OCI-LY7 (cell line): ENCODE measurements at regions not wholly inside any gene's neighbourhood (a gene's known extent, or its start where the extent isn't known, plus 50 kb on each side); places are given as distances from the start of the nearest gene placed in this dataset.

Source experiments
- BruUV-seq: library from RNA; stranded (reverse); fragments of 400-500 nt; replicated peaks from 2 replicates; lab custom pipeline; 2021; lab: Mats Ljungman, UMichigan
- CTCF ChIA-PET: fragments of 300-600 bp; sonication (Branson Sonifier 250); formaldehyde crosslinking; loops from one replicate; lab custom pipeline; 2022; ENCODE audit warnings: antibody characterized with exemption; ENCODE audit not compliant: unreplicated experiment; lab: Charles Lee
- POLR2A ChIA-PET: fragments of 300-600 bp; sonication (Branson Sonifier 250); formaldehyde crosslinking; loops from one replicate; lab custom pipeline; 2022; ENCODE audit warnings: antibody characterized with exemption; lab: Charles Lee
- DNase-seq: peaks from one replicate; pipeline ENCODE4 v3.0.0-alpha.2; 2015; ENCODE audit warnings: low spot score
- H2AFZ ChIP-seq: fragments of 200-600 bp; sonication (generic), shearing (Covaris generic); 2 replicates; pipeline ENCODE4 v1.6.1; 2014; ENCODE audit warnings: mild to moderate bottlenecking, antibody characterized with exemption, low read length, moderate library complexity
- H3K27ac ChIP-seq: fragments of 200-600 bp; sonication (generic); 2 replicates; pipeline ENCODE4 v1.5.1; 2014; ENCODE audit warnings: mixed run types, low read depth, mild to moderate bottlenecking, moderate library complexity, low read length, inconsistent platforms; ENCODE audit not compliant: poor library complexity, severe bottlenecking
- H3K36me3 ChIP-seq: fragments of 200-600 bp; sonication (generic); 2 replicates; pipeline ENCODE4 v1.6.1; 2014; ENCODE audit warnings: mild to moderate bottlenecking, antibody characterized with exemption, low read length, moderate library complexity, mixed read lengths; ENCODE audit not compliant: insufficient read depth
- H3K4me1 ChIP-seq: fragments of 200-600 bp; sonication (generic); 2 replicates; pipeline ENCODE4 v1.5.1; 2014; ENCODE audit warnings: mild to moderate bottlenecking, low read length; ENCODE audit not compliant: insufficient read depth, poor library complexity, severe bottlenecking
- H3K4me2 ChIP-seq: fragments of 200-600 bp; sonication (generic); 2 replicates; pipeline ENCODE4 v1.6.1; 2014; ENCODE audit warnings: mild to moderate bottlenecking, low read length
- H3K4me3 ChIP-seq: fragments of 200-600 bp; sonication (generic); 2 replicates; pipeline ENCODE4 v1.5.1; 2014; ENCODE audit warnings: mild to moderate bottlenecking, low read depth, low read length; ENCODE audit not compliant: poor library complexity, severe bottlenecking
- H3K79me2 ChIP-seq: fragments of 200-600 bp; sonication (generic); 2 replicates; pipeline ENCODE4 v1.6.1; 2016; ENCODE audit warnings: low read depth, mild to moderate bottlenecking, low read length, moderate library complexity, mixed read lengths; ENCODE audit not compliant: insufficient read depth
- H3K9me2 ChIP-seq: fragments of 200-600 bp; sonication (generic); 2 replicates; pipeline ENCODE4 v1.6.1; 2016; ENCODE audit warnings: mild to moderate bottlenecking, low read length, mixed read lengths; ENCODE audit not compliant: insufficient read depth
- H3K9me3 ChIP-seq: fragments of 200-600 bp; sonication (generic); 2 replicates; pipeline ENCODE4 v1.6.1; 2014; ENCODE audit warnings: mild to moderate bottlenecking, mixed run types, low read length, mixed read lengths
- H4K20me1 ChIP-seq: fragments of 200-600 bp; sonication (generic); 2 replicates; pipeline ENCODE4 v1.6.1; 2014; ENCODE audit warnings: mild to moderate bottlenecking, antibody characterized with exemption, low read length, moderate library complexity, mixed read lengths; ENCODE audit not compliant: insufficient read depth
- EZH2phosphoT487 ChIP-seq: fragments of 200-600 bp; sonication (generic); IDR thresholded peaks from 2 replicates; pipeline ENCODE4 v1.6.1; 2018; ENCODE audit warnings: low read depth, borderline replicate concordance, mild to moderate bottlenecking, mixed run types, antibody characterized with exemption, low read length, moderate library complexity, mixed read lengths
- intact Hi-C: fragments of 100-400 bp; cut with micrococcal nuclease; formaldehyde crosslinking; loops from one replicate; pipeline ENCODE4 v1.10.0; 2022; ENCODE audit not compliant: unreplicated experiment
- TF ChIP-seq, protein P1 (sequence below): fragments of 200-600 bp; sonication (generic); conservative IDR thresholded peaks from 2 replicates; pipeline ENCODE4 v1.5.1; 2014; ENCODE audit warnings: mild to moderate bottlenecking, antibody characterized with exemption, low read length, moderate library complexity, mixed read lengths

DNA sequence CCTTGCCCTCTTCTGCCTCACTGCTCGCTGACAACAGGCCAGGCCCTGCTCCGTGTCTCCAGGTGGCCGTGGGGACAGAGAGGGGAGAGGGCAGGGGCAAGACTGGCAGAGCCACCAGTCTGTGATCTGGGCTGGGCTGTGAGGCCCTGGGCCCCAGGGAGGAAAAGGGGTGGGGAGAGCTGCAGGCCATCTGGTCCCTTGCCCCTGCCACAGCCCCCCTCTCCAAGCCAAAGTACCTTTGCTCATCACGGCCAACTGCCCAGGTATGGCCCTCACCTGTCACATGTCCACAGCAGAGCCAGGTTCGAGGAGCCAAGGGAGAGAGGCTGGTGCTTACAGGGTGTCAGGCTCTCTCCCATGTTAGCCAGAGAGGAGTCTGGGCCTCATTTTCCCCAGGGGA is 91.4 kb upstream of the LHX1 start:
- ChIA-PET CTCF (no interaction called here), POLR2A (no interaction called here)
- H3K4me1 ChIP-seq = no peaks in the 10 kb centered on the region
- H3K27ac ChIP-seq = no peak overlapping the region
- H3K4me3 ChIP-seq = no peak overlapping the region
- no peaks in the 10 kb centered on the region for H3K79me2 ChIP-seq
- no peak for DNase-seq
- no peak for TF ChIP-seq EZH2phosphoT487
- TF ChIP-seq, protein P1, sequence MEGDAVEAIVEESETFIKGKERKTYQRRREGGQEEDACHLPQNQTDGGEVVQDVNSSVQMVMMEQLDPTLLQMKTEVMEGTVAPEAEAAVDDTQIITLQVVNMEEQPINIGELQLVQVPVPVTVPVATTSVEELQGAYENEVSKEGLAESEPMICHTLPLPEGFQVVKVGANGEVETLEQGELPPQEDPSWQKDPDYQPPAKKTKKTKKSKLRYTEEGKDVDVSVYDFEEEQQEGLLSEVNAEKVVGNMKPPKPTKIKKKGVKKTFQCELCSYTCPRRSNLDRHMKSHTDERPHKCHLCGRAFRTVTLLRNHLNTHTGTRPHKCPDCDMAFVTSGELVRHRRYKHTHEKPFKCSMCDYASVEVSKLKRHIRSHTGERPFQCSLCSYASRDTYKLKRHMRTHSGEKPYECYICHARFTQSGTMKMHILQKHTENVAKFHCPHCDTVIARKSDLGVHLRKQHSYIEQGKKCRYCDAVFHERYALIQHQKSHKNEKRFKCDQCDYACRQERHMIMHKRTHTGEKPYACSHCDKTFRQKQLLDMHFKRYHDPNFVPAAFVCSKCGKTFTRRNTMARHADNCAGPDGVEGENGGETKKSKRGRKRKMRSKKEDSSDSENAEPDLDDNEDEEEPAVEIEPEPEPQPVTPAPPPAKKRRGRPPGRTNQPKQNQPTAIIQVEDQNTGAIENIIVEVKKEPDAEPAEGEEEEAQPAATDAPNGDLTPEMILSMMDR = no peak
- no peaks in the 10 kb centered on the region for H3K36me3 ChIP-seq
- no TSS peak for BruUV-seq
- no peaks in the 10 kb centered on the region for H4K20me1 ChIP-seq
- no peaks in the 10 kb centered on the region for H3K9me3 ChIP-seq
- no peak overlapping the region for H3K4me2 ChIP-seq
- intact Hi-C loops = no loop called here
- no peak overlapping the region for H2AFZ ChIP-seq
- no peaks in the 10 kb centered on the region for H3K9me2 ChIP-seq

DNA sequence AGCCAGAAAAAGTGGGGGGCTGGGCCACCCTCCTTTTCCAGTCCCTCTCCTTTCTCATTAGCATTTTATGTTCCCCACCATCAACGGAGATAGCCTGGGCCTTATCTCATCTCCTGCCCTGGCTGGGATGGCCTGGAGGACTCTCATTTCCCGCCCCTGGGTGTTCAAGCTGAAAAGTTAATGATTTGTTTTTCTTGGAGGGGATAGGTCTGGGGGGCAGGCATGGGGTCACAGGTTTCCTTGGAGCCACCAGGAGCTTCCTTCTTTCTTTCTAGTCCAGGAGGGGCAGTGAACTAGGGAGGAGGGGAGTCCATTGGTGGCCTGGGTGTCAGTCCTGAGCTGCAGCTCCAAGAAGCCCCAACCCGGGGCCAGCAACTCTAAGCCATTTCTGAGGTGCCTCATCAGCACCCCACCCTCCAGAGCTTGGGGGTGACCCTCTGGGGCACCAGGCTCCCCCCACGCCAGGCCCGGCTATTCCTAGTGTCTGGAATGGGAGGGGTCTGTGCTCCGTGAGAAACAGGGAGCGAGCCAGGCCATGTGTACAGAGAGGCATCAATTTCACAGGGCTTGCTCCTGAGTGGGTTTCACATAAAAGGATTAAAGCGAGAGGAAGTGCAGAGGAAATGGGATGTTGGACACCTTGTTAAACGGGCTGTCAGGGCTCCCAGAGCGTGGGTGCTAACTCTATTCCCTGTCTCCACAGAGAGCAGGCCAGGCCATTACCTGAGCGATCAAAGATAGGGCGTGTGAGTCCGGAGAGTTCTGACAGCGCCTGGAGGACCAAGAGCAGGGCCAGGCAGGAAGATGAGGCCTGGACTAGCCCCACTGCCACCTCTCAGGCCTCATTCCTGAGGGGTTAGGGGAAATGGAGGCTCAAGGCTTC is 90.6 kb upstream of the LHX1 start:
- Histone ChIP-seq H3K36me3 (no peaks in the 10 kb centered on the region), H3K9me3 (no peaks in the 10 kb centered on the region), H3K4me2 (no peak overlapping the region), H3K27ac (no peak overlapping the region), H2AFZ (no peak overlapping the region), H4K20me1 (no peaks in the 10 kb centered on the region), H3K9me2 (no peaks in the 10 kb centered on the region), H3K4me3 (no peak overlapping the region), H3K79me2 (no peaks in the 10 kb centered on the region), H3K4me1 (no peaks in the 10 kb centered on the region)
- CTCF ChIA-PET = no interaction called here
- POLR2A ChIA-PET = no interaction called here
- intact Hi-C loops = no loop called here
- BruUV-seq = no TSS peak
- no peak for TF ChIP-seq EZH2phosphoT487
- TF ChIP-seq, protein P1 = no peak
- DNase-seq = no peak
